GM23338 (cell line): ENCODE measurements at regions not wholly inside any gene's neighbourhood (a gene's known extent, or its start where the extent isn't known, plus 50 kb on each side); places are given as distances from the start of the nearest gene placed in this dataset.
A peak's percentile ranks its signal among the peaks of the same experiment; 100 is the strongest.

ENCODE experiments used
- ATAC-seq: fragments of 200-7000 bp; cut with Tn5 transposase; 3 replicates; pipeline ENCODE4 v1.9.1; 2020
- DNase-seq: peaks from one replicate; pipeline ENCODE4 v3.0.0-alpha.2; 2015; ENCODE audit warnings: low spot score
- H2AFZ ChIP-seq: fragments of 200-600 bp; sonication (generic); 2 replicates; pipeline ENCODE4 v1.8.0; 2016; ENCODE audit warnings: antibody characterized with exemption, mild to moderate bottlenecking, moderate library complexity
- H3F3A ChIP-seq: fragments of 200-600 bp; sonication (generic); replicated peaks from 2 replicates; pipeline ENCODE4 v1.8.0; 2017; ENCODE audit warnings: antibody characterized with exemption, mixed run types, low read depth
- H3K27ac ChIP-seq: fragments of 200-600 bp; sonication (generic); 2 replicates; pipeline ENCODE4 v1.6.1; 2016; ENCODE audit warnings: low read depth
- H3K27me3 ChIP-seq: fragments of 200-600 bp; sonication (generic); 2 replicates; pipeline ENCODE4 v1.8.0; 2016; ENCODE audit warnings: mild to moderate bottlenecking, mixed run types, moderate library complexity; ENCODE audit not compliant: insufficient read depth
- H3K36me3 ChIP-seq: fragments of 200-600 bp; sonication (generic); 2 replicates; pipeline ENCODE4 v1.8.0; 2016; ENCODE audit warnings: mild to moderate bottlenecking; ENCODE audit not compliant: insufficient read depth
- H3K4me1 ChIP-seq: fragments of 200-600 bp; sonication (generic); 2 replicates; pipeline ENCODE4 v1.8.0; 2016; ENCODE audit warnings: mild to moderate bottlenecking, moderate library complexity; ENCODE audit not compliant: insufficient read depth
- H3K4me2 ChIP-seq: fragments of 200-600 bp; sonication (generic); 2 replicates; pipeline ENCODE4 v1.7.1; 2017; ENCODE audit warnings: mixed run types
- H3K4me3 ChIP-seq: fragments of 200-600 bp; sonication (generic); 2 replicates; pipeline ENCODE4 v1.6.1; 2016; ENCODE audit warnings: mixed run types
- H3K79me2 ChIP-seq: fragments of 200-600 bp; sonication (generic); replicated peaks from 2 replicates; pipeline ENCODE4 v1.8.0; 2017; ENCODE audit warnings: mild to moderate bottlenecking; ENCODE audit not compliant: insufficient read depth
- H3K9me2 ChIP-seq: fragments of 200-600 bp; sonication (generic); 2 replicates; pipeline ENCODE4 v1.8.0; 2017; ENCODE audit not compliant: insufficient read depth
- H4K20me1 ChIP-seq: fragments of 200-600 bp; sonication (generic); replicated peaks from 2 replicates; pipeline ENCODE4 v1.8.0; 2017; ENCODE audit warnings: mild to moderate bottlenecking; ENCODE audit not compliant: insufficient read depth
- H3K27ac Mint-ChIP-seq: 2 replicates; pipeline ENCODE4 v1.8.0; 2020; ENCODE audit warnings: inconsistent platforms, mild to moderate bottlenecking, moderate library complexity, mixed read lengths
- H3K27me3 Mint-ChIP-seq: 3 replicates; pipeline ENCODE4 v1.8.0; 2022; ENCODE audit warnings: low read depth, mild to moderate bottlenecking, moderate library complexity, mixed read lengths, inconsistent platforms; ENCODE audit not compliant: insufficient read depth, poor library complexity
- H3K36me3 Mint-ChIP-seq: 3 replicates; pipeline ENCODE4 v1.8.0; 2021; ENCODE audit warnings: low read depth, mild to moderate bottlenecking, inconsistent platforms, moderate library complexity, mixed read lengths
- H3K4me1 Mint-ChIP-seq: 3 replicates; pipeline ENCODE4 v1.8.0; 2020; ENCODE audit warnings: mild to moderate bottlenecking, inconsistent platforms, mixed read lengths
- H3K4me3 Mint-ChIP-seq: 3 replicates; pipeline ENCODE4 v1.8.0; 2021; ENCODE audit warnings: moderate library complexity, mild to moderate bottlenecking, inconsistent platforms, mixed read lengths
- H3K9me3 Mint-ChIP-seq: 3 replicates; pipeline ENCODE4 v1.8.0; 2020; ENCODE audit warnings: moderate library complexity, mild to moderate bottlenecking, inconsistent platforms, mixed read lengths
- CREB1 ChIP-seq: fragments of 250-450 bp; sonication (Bioruptor Pico); IDR thresholded peaks from 2 replicates; pipeline ENCODE4 v1.5.0; 2020; ENCODE audit warnings: low read depth, mild to moderate bottlenecking, moderate library complexity
- EZH2phosphoT487 ChIP-seq: fragments of 200-600 bp; sonication (generic); IDR thresholded peaks from one replicate; pipeline ENCODE4 v1.8.1; 2018; ENCODE audit warnings: antibody characterized with exemption; ENCODE audit not compliant: unreplicated experiment
- JUNB ChIP-seq: IDR thresholded peaks from one replicate; pipeline ENCODE4 v1.6.1; 2016; ENCODE audit warnings: antibody characterized with exemption; ENCODE audit not compliant: unreplicated experiment
- NANOG ChIP-seq: IDR thresholded peaks from 2 replicates; pipeline ENCODE4 v1.6.1; 2016; ENCODE audit warnings: antibody characterized with exemption, borderline replicate concordance
- ZNF331 ChIP-seq: fragments of 250-450 bp; sonication (Bioruptor Pico); IDR thresholded peaks from 2 replicates; pipeline ENCODE4 v1.5.0; 2020; ENCODE audit warnings: low read depth, mild to moderate bottlenecking, moderate library complexity
- TF ChIP-seq, protein P1 (sequence below): fragments of 250-450 bp; sonication (Bioruptor Pico); IDR thresholded peaks from 2 replicates; pipeline ENCODE4 v1.5.0; 2020; ENCODE audit warnings: mild to moderate bottlenecking, moderate library complexity
- TF ChIP-seq, protein P2 (sequence below): IDR thresholded peaks from 2 replicates; pipeline ENCODE4 v1.6.1; 2016; ENCODE audit warnings: antibody characterized with exemption

DNA sequence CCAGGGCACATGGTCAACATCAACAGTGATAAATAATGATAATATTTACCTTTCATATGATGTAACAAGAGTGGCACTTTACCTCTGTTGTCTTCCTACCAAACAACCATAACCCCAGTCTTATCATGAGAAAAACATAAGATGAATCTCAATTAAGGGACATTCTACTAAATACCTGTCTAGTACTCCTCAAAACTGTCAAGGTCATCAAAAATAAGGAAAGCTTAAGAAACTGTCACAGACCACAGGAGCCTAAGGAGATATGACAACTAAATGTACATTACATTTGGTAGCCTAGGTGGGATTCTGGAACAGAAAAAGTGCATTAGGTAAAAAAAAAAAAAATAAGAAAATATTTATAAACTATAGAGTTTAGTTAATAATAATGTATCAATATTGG lies 118.1 kb downstream of the CCDC34 start (continued):
- TF ChIP-seq, protein P1, sequence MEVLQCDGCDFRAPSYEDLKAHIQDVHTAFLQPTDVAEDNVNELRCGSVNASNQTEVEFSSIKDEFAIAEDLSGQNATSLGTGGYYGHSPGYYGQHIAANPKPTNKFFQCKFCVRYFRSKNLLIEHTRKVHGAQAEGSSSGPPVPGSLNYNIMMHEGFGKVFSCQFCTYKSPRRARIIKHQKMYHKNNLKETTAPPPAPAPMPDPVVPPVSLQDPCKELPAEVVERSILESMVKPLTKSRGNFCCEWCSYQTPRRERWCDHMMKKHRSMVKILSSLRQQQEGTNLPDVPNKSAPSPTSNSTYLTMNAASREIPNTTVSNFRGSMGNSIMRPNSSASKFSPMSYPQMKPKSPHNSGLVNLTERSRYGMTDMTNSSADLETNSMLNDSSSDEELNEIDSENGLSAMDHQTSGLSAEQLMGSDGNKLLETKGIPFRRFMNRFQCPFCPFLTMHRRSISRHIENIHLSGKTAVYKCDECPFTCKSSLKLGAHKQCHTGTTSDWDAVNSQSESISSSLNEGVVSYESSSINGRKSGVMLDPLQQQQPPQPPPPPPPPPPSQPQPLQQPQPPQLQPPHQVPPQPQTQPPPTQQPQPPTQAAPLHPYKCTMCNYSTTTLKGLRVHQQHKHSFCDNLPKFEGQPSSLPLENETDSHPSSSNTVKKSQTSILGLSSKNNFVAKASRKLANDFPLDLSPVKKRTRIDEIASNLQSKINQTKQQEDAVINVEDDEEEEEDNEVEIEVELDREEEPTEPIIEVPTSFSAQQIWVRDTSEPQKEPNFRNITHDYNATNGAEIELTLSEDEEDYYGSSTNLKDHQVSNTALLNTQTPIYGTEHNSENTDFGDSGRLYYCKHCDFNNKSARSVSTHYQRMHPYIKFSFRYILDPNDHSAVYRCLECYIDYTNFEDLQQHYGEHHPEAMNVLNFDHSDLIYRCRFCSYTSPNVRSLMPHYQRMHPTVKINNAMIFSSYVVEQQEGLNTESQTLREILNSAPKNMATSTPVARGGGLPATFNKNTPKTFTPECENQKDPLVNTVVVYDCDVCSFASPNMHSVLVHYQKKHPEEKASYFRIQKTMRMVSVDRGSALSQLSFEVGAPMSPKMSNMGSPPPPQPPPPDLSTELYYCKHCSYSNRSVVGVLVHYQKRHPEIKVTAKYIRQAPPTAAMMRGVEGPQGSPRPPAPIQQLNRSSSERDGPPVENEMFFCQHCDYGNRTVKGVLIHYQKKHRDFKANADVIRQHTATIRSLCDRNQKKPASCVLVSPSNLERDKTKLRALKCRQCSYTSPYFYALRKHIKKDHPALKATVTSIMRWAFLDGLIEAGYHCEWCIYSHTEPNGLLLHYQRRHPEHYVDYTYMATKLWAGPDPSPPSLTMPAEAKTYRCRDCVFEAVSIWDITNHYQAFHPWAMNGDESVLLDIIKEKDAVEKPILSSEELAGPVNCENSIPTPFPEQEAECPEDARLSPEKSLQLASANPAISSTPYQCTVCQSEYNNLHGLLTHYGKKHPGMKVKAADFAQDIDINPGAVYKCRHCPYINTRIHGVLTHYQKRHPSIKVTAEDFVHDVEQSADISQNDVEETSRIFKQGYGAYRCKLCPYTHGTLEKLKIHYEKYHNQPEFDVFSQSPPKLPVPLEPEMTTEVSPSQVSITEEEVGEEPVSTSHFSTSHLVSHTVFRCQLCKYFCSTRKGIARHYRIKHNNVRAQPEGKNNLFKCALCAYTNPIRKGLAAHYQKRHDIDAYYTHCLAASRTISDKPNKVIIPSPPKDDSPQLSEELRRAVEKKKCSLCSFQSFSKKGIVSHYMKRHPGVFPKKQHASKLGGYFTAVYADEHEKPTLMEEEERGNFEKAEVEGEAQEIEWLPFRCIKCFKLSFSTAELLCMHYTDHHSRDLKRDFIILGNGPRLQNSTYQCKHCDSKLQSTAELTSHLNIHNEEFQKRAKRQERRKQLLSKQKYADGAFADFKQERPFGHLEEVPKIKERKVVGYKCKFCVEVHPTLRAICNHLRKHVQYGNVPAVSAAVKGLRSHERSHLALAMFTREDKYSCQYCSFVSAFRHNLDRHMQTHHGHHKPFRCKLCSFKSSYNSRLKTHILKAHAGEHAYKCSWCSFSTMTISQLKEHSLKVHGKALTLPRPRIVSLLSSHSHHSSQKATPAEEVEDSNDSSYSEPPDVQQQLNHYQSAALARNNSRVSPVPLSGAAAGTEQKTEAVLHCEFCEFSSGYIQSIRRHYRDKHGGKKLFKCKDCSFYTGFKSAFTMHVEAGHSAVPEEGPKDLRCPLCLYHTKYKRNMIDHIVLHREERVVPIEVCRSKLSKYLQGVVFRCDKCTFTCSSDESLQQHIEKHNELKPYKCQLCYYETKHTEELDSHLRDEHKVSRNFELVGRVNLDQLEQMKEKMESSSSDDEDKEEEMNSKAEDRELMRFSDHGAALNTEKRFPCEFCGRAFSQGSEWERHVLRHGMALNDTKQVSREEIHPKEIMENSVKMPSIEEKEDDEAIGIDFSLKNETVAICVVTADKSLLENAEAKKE (CRISPR knock-in tag): no peak

DNA sequence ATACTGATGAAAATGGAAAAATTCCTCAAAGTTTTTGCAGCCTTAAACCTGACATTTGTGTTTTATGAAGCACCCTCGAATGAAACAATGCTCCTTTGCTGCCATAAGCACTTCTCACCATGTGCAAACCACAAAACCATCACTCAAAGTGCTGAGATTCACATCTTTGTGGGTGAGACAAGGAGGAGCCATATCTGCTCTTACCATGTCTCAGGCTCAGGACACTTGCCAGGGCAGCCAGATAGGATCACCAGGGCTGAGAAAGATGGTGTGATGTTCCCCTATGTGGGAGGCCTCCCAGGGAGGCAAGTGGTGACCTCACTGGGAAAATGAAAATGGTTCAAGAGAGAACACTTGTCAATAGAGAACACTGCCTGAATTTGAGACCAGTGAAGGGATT lies 120.4 kb downstream of the CCDC34 start:
- H3K27me3 ChIP-seq: no peaks in the 10 kb centered on the region
- H3K9me3 Mint-ChIP-seq: no peaks in the 10 kb centered on the region; the same call in 2 of the 3 replicates
- no peak overlapping the region for H3K27ac ChIP-seq
- H3K4me3 Mint-ChIP-seq: no peak overlapping the region
- peaks cover 3% of the 10 kb centered on the region for H3K27me3 Mint-ChIP-seq
- no peak overlapping the region for H3K4me3 ChIP-seq
- H3K27ac Mint-ChIP-seq: no peak overlapping the region
- H2AFZ ChIP-seq: peak overlapping the region; percentile 43; the same call in 1 of the 2 replicates
- DNase-seq: no peak
- peaks cover 11% of the 10 kb centered on the region; the same call in 1 of the 2 replicates for H3K36me3 ChIP-seq
- ATAC-seq: no peak
- peaks cover 5% of the 10 kb centered on the region; the same call in 1 of the 2 replicates for H3K4me1 ChIP-seq
- no peaks in the 10 kb centered on the region; the same call in 1 of the 2 replicates for H3K9me2 ChIP-seq
- no peaks in the 10 kb centered on the region for H3K36me3 Mint-ChIP-seq
- H3K79me2 ChIP-seq: no peaks in the 10 kb centered on the region
- H3K4me2 ChIP-seq: no peak overlapping the region
- H4K20me1 ChIP-seq: no peaks in the 10 kb centered on the region
- no peaks in the 10 kb centered on the region for H3F3A ChIP-seq
- H3K4me1 Mint-ChIP-seq: peaks cover 12% of the 10 kb centered on the region
- TF ChIP-seq JUNB: no peak
- TF ChIP-seq NANOG: no peak
- no peak for TF ChIP-seq CREB1 (CRISPR knock-in tag)
- TF ChIP-seq, protein P2, sequence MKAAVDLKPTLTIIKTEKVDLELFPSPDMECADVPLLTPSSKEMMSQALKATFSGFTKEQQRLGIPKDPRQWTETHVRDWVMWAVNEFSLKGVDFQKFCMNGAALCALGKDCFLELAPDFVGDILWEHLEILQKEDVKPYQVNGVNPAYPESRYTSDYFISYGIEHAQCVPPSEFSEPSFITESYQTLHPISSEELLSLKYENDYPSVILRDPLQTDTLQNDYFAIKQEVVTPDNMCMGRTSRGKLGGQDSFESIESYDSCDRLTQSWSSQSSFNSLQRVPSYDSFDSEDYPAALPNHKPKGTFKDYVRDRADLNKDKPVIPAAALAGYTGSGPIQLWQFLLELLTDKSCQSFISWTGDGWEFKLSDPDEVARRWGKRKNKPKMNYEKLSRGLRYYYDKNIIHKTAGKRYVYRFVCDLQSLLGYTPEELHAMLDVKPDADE: no peak
- no peak for TF ChIP-seq EZH2phosphoT487
- TF ChIP-seq ZNF331 (CRISPR knock-in tag): no peak
- TF ChIP-seq, protein P1 (CRISPR knock-in tag): no peak
